ENCODE measurements at regions not wholly inside any gene's neighbourhood (a gene's known extent, or its start where the extent isn't known, plus 50 kb on each side); places are given as distances from the start of the nearest gene placed in this dataset.

DNA sequence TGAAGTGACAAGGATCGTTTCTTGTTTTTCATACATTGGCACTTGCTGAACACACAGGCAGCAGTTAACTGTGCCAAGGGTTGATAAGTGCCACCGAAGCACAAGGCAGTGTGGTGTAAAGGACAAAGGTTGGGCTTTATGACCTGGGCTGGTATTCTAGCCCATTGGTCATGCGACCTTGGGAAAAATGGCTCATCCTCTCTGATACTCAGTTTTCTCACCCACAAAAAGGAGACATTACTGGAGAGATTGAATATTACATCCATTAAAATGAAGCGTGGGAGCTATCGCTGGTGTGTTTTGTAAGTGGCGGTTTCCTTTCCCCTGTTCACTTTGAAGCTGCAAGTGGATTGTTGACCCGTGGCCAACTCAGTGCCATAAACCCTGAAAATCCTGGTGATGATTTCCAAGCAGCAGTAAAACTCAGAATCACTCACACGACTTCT, 216.9 kb downstream of the HAPSTR1 start:
- DNase-seq, result no peak

DNA sequence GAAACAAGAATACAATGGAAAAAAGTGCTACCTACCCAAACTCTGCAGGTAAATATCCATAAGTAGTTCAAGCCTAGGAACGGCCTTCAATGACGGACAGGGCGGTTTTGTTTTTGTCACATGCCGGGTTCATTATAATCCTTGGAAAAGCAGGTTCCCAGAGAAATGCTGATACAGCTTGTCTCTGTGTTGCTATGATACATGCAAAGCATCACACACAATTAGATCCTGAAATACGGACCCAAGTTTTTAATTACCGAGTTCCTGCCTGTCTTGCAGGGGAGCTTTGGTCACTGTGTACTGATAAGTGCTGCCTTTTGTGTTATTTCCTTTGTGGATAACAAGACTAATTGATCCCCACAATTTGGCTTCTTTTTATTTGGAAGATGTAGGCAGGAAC, 217.4 kb downstream of the HAPSTR1 start:
- DNase-seq, result no peak

DNA sequence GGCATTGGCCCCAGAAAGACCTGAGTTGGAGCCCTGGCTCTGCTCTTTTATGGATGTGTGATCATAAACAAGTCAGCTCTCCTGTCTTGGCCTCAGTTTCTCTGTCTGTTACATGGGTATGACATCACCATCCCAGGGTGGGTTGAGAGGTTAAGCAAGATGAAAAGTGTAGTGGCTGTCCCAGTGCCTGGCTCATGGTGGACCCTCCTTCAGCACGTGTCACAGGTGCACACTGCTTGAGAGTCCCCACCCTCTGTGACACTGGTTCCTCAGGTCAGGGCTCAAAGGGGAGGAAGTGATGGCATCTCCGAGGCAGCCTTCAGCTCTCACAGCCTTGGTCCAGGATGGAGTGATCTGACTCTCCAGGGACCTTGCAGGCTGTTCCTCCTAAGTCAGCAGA, 218.4 kb downstream of the HAPSTR1 start:
- no peak for DNase-seq

DNA sequence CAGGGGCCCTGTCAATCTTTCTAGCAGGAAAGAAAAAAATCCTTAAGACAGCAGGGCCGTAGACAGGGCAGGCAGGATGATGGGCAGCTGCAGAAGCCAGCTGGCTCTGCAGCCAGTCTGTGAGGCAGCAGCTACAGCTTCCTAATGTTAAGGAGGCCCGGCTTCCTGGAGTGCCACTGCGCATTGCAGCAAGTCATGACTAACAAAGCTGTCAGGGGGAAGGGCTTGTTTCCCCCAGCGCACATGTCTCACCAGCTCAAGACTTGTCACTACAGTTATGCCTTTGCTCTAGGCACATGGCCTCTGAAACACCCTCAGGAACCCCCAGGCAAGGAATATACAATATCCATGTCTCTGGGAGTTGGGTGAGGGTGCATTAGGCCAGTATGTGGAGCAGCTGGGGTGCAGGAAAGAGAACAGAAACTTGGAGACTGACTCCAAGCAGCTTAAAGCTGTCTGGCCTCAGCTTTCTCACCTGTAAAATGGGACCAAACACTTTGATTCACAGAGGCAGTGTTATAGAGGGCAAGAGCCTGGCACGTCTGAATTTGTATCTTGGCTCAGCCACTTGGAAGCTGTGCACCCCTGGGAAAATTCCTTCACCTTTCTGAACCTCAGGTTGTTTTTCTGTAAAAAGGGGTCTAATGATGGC, 220.0 kb downstream of the HAPSTR1 start:
- peak; percentile 8 for DNase-seq

DNA sequence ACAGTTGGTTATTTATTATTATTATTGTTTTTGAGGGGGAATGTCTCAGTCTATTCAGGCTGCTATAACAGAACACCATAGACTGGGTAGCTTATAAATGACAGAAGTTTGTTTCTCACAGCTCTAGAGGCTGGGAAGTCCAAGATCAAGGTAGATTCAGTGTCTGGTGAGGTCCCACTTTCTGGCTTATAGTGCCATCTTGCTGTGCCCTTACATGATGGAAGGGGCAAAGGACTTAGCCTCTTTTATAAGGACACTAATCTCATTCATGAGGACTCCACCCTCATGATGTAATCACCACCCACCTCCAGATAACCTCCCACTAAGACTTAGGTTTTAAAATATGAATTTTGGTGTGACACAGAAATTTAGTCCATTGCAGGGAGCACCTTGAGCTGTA, 224.6 kb downstream of the HAPSTR1 start:
- DNase-seq, result no peak

DNA sequence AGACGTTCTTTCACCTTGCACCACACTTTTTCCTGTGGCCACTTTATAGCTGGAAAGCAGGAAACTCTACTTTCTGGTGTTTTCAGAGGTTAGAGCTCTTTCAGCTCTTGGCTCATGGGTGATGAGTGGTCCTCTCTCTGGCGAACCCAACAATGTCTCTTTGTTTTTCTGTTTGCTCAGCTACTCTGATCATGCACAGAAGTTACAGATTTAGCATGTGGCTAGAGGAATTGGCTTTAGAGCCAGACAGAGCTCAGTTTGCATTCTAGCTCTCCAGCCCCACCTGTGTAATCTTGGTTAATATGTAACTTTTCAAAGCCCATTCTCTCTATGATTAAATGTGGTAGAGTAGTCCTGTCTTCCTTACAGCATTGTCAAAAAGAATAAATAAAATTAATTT, 225.2 kb downstream of the HAPSTR1 start:
- no peak for DNase-seq

DNA sequence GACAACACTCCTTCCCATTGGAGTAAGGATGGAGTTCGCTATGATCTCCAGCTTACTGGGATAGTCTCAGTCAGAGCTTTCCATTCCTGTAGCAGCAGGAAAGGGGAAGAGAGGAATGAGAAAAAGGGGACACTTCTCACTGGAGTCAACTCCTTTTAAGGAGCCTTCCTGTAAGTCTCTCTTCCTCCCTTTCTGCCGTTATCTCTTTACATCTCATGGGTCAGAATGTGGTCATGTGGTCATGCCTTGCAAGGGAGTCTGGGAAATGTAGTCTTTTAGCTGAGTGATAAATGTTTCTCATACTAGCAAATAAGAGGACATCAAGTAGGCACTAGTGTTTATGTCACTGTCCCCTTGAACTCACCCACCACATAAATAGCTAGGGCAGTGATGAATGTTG, 227.3 kb downstream of the HAPSTR1 start:
- DNase-seq, result no peak

DNA sequence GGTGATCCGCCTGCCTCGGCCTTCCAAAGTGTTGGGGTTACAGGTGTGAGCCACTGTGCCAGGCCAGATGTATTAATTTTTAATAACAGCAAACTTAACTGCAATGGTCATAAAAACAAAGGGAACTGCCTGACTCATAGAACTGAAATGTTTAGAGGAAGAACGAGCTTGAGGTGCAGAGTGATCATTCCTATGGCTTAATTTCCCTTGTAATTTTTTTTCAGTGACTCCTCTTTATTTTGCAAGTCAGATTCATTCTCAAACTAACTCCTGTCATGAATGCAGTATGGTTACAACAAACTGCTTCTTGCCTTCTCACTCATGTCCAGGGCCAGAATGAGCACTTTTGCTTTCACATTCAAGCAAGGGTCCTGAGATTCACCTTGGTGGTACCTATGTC, 231.3 kb downstream of the HAPSTR1 start:
- DNase-seq, result no peak

DNA sequence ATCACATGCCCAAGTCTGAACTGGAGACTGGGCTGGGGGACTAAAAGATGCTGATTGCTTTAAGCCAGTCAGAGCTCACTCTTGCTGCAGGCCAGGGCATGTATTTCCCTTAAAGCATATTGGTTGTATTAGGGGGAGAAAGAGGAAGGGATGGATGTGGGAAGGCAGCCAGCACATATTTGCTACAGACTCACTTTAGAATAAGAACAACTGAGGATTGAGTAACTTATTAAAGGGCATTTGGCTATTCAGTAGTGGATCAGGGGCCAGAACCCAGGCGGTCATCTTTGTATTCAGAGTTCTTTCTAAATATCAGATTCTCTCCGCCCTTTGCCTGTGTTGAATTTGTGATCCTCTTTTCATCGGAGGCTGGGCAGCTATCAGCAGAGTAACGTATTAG, 231.7 kb downstream of the HAPSTR1 start:
- no peak for DNase-seq

DNA sequence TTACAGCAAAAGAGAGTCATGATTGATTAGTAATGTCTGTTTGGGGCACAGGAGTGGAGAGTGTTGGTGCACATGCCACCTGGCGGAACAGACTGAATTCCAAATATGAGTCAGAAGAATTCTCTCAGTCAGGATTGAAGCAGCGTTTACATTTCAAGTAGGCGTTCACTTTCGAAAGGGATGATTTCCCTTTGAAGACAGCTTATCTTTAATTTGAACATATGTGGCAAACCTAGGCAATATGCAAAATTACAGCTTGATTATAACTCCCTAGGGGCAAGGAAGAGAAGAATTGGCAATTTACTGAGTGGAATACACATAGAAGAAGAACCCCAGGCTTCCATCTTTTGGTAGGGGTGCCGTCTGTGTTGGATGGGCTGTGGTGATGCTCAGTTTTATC, 235.8 kb downstream of the HAPSTR1 start:
- DNase-seq, result no peak

DNA sequence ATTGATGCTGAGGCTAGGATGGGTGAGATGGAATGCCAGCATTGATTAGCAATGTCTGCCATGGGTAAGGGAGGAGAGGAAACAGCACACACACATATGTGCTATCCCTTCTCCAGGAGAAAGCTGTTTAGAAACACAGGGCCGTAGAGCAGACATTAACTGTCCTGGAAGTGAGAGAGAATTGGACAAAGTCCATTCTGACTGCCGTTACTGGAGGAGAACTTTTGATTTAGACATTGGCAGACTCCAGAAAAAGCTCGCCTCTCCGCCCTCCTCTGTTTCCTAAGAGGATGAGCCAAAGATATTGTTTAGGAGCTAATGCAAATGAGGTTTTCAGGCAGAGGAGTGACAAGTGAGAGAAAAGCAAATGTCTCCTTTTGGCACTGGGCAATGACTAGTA, 237.0 kb downstream of the HAPSTR1 start:
- no peak for DNase-seq

DNA sequence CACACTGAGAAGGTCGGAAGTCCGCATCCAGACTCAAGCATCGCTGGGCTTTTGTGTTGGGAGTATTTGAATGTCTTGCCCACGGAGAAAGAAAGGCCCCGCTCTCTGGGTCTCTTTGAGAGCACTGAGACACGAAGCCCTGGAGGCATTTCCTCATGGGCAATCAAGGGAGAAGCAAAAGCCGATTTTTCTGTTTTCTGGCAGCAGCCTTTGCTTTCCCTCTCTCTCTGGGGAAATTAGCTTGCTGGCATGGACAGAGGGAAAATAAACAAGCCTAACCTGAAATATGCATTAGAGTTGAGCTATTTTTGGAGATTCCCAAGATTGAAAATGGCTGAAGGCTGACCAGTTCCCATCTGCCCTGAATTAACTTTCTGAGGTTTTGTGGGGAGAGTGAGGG, 238.7 kb downstream of the HAPSTR1 start:
- no peak for DNase-seq

DNA sequence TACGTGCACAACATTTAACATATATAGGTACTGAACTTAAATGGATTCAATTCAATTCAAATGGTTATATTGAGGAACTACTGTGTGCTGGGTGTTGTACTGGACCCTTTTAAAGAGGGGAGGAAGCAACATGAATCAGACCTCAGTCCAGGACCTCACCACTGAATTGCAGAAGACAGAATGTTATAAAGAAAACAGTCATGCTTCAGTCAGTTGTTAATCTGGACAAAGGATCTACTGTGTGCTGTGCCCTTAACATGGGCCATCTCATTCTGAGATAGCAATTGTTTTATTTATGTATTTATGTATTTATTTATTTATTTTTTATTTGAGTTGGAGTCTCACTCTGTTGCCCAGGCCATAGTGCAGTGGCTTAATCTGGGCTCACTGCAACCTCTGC, 240.1 kb downstream of the HAPSTR1 start:
- no peak for DNase-seq

DNA sequence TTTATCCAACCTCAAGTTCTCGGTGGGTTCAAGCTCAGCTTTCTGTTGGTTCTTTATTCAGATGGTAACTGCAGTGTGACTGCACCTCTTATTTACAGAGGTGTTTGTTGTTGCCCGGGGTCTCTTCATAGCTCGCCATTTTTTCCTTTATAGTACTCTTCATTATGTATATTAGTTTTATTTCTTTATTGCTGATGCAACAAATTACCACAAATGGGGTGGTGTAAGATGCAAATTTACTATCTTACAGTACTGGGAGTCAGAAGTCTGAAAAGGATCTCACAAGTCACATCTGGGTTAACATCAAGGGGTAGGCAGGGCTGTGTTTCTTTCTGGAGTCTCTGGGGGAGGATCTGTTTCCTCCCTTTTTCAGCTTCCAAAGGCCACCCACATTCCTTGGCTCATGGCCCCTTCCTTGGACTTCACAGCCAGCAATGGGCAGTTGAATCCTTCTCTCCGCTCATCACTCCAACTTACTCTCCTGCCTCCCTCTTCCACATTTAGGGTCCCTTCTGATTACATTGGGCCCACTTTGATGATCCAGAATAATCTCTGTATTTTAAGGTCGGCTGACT, 241.2 kb downstream of the HAPSTR1 start:
- DNase-seq, result no peak

DNA sequence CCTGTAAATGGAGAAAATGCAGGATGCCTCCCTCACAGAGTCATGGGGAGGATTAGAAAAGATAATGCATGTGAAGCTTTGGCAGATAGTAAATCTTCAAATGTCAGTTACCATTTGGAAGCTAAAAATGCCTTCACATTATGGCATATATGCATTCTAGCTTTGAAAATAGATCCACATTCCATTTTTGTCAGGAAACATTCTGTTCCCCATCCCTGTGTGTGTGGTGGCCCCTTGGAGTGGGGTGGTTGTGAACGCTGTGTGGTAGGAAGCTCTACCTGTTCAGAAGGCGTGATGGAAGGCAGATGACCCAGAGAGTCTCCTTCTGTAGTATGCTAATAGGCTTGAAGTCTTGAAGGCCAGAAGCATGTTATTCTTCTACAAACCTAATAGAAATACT, 242.0 kb downstream of the HAPSTR1 start:
- DNase-seq, result no peak

DNA sequence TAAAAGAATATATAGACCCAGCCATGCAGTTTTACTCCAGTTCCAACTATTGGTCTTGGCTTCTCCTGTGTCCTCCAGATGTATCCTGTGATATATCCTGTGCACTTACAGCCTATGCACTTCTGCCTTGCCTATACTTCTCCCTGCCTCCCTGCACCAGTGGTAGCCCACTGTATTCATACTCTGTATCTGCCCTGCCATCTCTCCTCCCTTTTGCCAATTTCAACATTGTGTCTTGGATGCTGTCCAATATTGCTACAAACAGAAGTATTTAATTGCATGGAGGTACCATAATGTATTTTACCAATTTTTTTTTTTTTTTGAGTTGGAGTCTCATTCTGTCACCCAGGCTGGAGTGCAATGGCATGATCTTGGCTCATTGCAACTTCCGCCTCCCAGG, 242.7 kb downstream of the HAPSTR1 start:
- DNase-seq, result no peak

DNA sequence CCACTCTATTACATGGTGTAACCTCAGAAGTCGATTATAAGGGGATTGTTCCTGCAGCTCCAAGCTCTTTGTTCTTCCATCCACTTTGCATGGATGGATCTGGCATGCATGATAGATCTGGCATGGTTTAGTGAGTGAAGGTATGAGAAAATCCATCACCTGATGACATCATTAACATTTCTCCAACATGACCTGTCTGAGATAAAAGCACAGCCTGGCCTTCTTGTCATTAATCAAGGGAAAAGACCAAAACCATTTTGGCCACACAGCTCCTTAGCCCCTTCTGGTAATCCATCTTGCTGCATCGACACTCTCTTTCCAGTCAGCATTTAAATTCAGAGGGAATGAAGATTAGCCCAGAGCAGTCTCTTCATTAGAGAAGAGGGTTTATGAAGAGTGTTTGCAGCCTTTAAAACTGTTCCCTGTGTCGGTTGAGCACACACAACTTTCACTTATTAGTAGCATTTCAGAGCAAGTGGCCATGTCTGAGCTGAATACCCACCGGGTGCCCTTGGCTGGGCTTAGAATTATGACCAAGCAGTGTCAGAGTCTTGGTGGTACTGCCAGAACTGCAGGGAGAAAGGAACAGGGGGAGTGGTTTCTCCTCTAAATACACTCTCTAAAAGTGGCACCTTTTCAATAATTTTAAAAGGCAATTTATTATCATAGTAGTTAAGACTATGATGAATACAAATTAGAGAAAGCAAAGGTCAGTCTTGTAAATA, 246.0 kb downstream of the HAPSTR1 start:
- no peak for DNase-seq

DNA sequence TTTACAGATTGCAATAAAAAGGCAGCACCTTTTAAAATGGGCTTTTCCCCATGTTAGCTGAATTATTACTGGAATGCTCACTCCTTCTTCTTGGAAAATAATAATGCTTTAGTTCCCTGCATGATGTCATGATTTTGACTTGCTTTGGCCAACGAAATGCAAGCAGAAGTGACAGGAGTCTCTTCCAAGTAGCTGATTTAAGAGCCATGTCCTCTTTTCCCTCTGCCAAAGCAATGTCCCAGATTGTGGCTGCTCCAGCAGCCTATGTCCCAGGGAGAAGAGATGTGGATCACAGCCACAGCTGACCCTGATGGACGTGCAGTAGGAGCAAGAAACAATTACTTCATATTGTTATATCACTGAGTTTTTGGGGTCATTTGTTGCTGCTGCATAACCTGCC, 246.6 kb downstream of the HAPSTR1 start:
- DNase-seq, result no peak

DNA sequence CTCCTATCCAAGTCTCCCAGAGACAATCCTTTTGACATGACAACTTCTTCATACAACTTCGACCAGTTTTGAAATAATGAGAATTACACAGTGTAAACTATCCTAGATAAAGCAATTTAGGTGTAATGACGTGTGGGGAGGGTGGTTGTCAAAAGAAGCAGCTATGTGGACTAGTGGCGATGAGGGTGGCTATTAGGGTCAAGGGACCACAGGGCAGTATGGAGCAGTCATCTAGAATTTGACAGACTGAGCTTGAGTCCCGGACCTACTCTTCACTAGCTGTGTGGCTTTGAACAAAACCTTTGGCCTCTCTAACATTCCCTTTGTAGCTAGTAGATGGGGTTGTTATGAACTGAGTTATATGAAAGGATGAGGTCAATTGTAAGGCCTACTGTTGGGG, 247.1 kb downstream of the HAPSTR1 start:
- no peak for DNase-seq

DNA sequence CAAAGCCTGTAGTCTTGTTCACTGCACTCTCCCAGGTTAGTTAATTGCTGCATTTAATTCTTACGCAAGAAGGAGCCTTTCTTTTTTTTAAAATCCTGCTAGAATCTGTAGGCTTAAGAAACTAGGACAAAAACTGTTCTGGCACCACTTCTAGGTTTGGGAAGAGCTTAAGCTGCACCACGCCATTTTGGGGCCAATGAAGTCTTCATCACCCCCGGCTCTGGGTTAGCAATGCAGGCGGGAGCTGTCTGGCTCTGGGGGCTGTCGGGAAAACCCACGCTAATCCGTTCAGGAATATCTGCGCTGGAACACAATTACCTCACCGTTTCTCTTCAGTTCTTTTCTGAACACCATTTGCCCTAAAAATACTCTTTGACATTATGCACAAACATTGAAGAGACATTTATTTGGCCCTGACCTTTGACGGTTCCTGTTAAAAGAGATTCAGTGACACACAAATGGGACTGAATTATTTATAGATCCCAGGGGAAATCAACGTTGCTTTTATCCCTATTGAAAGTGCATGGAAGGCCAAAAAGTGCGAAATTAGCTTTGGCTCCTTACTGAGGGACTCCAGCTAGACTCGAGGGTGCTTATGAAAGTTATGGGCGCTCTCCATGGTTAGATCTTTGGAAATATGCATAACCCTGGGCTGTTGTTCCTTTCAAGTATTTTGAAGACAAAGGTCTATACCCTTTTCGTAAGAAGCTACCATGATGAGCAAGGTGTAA, 249.2 kb downstream of the HAPSTR1 start:
- DNase-seq, result no peak

DNA sequence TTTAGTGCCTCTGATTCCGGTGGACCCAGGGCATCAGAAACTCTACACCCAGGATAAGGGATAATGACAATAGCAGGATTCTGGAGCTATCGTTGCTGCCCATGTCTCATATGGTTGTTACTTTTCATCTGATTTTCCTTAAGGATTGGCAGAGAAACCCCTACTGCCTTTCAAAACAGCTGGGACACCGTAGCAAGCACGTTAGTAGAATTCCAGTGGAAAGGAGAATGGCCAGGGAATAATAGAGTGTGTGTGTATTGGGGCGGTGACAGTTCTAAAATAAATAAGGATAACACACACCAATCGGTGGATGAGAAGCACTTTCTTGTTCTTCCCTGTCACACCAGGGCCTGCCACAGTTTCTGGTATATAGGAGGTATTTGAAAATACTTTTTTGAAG, 251.8 kb downstream of the HAPSTR1 start:
- no peak for DNase-seq

DNA sequence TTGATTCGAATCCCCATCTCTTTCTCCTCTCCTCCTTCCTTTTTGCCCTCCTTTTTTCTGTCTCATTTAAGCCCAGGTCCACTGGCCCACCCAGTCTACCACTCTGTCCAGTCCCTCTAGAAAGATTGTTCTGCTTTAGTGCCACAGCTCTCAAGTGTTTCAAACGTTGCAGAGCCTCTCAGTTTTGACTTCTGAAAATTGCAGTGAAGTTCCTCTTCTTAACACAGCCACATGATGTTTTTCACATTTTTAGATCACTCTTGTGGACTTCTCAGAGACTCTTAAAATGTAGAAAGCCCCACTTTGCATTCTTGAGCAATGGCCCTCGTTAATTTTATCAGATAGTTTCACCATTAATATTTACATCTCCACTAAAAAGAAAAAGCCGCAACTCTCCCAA, 253.1 kb downstream of the HAPSTR1 start:
- DNase-seq, result no peak

DNA sequence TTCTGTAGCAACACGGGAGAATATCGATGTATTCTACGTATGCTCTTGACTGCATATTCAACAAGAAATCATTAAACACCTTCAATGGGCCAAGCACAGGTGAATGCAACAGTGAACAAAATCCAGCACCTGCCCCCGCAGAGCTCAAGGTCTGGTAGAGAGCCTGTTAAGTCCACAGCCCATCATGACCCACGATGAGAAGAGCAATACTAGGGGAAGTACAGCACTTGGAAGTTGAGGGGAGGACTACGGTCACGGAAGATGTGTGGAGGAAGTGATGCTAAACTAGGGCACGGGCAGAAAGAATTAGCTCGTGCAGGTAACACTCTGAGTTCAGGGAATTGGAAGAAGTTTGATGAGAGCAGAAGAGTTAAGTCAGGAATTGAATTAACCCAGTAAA, 253.6 kb downstream of the HAPSTR1 start:
- DNase-seq, result no peak

DNA sequence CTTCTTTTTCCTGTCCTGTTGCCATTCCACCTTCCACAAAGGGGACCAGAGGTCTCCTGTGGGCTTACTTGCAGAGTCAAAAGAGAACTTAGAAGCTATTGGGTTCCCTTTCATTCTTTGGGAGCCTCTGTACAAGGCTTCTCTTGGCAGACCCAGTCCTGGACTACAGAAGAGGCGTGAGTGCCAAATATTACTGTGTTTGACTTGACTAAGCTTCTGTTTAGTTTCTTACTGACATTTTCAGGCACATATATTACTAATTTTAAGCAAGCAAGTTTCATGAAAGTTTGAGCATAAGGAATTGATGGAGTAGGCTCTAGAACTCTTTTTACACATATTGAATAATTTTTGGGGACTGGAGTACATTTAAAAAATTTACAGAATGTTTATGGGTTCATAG, 254.4 kb downstream of the HAPSTR1 start:
- DNase-seq, result no peak
